Middle frontal gyrus (tissue), 1 donor: ENCODE measurements at regions not wholly inside any gene's neighbourhood (a gene's known extent, or its start where the extent isn't known, plus 50 kb on each side); places are given as distances from the start of the nearest gene placed in this dataset.
"Not testable (repeated sequence)": the region's sequence is repeated elsewhere in the genome, so short reads cannot be mapped to it uniquely, and the experiment has no call there.

Source experiments
- DNase-seq: peaks from one replicate; pipeline ENCODE4 v3.0.0-alpha.2; 2015; ENCODE audit warnings: low spot score; ENCODE audit errors: extremely low spot score

DNA sequence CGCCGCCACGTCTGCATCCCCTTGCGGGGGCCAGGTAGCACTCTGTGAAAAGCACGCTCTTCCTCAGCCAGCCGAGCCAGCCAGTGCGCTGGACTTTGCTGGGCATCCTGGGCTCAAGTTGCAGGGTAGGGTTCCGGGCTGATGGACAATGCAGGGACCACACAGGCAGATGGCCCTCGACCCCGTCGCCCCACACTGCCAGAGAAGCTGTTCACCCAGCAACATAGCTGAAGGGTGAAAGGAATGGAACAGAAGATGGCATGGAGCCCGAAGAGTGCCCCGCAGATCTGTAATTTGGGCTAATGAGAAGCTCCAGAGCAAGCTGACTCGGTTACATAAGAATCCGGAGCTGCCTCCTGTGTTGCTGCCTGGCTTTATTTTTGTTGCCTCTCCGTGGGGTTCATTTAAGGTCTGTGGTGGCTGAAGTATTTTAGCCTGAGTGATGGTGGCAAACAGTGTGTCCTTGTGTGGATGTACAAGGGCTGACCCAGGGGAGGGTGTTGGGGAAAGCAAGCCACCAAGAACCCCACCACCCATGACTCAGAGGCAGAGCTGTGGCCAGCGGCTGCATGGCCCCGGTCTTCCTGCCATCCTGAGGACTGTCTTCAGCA is 105.8 kb downstream of the SOX1 start:
- DNase-seq, result peak; percentile 26

DNA sequence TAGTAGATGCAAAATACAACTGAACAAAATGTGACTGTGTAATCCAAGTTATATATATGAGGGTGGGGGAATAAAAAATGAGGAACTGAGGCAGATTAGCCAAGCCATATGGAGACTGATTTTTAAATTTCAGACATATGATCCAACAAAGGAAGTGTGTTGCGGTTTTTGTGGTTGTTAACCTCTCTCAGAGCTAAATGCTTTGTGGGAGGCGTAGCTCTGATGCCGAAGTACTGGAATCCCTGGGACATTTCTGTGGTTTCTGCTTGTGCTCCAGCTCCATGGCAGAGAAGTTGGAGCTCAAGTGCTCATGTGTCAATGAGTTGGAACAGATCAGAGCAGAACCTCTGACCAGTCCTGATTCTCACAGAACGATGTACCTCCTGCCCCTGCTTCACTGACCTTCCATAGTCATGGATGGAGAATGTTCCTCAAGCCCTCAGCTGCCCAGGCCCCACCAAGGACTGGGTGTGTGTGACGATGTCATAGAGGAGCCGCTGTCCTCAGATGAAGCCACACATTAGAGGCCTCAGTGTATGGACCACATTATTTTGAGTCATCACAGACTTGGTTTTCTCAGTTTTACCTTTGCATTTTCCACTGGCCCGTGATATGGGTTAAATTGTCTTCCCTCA is 107.6 kb downstream of the SOX1 start:
- no peak for DNase-seq

DNA sequence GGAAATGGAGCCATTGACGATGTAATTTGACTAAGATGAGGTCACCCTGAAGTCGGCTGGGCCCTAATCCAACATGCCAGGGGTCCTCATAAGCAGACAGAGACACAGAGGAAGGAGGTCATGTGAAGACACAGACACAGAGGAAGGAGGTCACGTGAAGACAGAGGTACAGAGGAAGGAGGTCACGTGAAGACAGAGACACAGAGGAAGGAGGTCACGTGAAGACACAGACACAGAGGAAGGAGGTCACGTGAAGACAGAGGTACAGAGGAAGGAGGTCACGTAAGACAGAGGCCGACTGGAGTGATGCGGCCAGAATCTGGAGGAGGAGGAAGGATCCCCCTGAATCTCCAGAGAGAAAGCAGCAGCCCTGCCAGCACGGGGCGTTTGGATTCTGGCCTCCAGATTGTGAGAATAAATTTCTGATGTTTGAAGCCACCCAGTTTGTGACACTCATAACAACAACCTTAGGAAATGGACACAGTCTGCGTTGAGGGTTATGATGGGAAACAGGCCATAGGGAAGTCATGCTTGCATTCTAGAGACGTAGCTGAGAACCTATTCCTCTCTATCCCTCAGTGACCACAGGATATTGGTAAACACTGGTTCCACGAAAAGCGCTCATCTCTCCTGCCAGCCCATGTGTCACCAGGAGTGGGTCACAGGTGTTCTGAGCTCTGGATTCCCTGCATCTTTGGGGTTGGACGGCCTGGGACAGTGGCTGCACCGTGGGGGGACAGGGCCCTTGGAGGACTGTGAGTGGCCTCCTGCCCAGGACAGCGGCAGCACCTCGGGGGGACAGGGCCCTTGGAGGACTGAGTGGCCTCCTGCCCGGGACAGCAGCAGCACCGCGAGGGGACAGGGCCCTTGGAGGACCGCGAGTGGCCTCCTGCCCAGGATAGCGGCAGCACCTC is 108.5 kb downstream of the SOX1 start:
- DNase-seq, result no peak

DNA sequence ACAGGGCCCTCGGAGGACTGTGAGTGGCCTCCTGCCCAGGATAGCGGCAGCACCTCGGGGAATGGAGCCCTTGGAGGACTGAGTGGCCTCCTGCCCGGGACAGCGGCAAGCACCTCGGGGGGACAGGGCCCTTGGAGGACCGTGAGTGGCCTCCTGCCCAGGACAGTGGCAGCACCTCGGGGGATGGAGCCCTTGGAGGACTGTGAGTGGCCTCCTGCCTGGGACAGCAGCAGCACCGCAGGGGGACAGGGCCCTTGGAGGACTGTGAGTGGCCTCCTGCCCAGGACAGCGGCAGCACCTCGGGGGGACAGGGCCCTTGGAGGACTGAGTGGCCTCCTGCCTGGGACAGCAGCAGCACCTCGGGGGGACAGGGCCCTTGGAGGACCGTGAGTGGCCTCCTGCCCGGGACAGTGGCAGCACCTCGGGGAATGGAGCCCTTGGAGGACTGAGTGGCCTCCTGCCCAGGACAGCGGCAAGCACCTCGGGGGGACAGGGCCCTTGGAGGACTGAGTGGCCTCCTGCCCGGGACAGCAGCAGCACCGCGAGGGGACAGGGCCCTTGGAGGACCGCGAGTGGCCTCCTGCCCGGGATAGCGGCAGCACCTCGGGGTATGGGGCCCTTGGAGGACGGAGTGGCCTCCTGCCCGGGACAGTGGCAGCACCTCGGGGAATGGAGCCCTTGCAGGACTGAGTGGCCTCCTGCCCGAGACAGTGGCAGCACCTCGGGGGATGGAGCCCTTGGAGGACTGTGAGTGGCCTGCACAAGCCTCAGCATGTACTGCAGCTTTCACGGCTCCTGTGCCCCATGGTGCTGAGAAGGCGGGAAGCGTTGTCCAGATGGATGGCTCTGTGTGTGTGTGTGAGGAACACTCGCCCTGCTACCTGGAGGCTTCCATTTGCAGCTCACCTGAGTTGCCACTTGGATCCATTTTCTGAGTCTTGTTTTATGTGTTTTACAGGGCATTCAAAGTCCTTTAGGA is 109.5 kb downstream of the SOX1 start:
- DNase-seq, result not testable (repeated sequence)

DNA sequence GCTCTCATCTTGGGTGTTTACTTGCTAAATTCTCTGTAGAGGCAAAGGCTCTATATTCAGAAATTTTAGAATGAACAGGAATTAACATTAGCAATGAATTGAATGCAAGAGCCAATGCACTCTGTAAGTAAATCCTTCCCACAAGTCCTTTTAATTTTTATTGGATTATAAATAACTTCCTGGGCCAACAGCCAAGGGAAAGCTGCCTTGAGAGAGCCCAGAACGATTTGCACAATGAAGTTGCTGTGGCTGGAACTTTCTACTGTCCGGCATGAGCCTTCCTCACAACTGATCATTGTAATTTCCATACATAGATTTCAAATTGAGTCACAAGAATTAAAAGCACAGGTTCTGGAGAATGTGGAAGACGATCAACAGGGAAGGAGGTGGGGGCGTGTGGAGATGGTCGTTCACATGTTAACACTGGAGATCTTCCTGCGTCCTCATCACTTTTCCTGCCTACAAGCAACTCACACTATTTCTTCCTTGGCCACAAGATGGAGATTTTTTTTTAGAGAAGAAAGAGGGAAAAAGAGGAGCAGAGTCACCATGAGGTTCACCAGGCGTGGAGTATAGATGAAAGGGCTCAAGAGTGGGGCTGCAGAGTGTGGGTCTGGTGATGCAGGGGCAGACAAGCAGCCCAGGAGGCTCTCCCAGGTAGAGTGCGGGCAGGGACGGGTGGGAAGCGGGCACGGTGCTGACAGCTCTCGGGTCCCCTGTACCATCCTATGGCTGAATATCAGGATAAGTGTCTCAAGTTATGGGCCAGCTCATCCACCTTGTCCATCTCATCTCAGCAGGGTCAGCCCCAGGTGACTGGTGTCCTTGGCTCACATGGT is 110.7 kb downstream of the SOX1 start:
- no peak for DNase-seq

DNA sequence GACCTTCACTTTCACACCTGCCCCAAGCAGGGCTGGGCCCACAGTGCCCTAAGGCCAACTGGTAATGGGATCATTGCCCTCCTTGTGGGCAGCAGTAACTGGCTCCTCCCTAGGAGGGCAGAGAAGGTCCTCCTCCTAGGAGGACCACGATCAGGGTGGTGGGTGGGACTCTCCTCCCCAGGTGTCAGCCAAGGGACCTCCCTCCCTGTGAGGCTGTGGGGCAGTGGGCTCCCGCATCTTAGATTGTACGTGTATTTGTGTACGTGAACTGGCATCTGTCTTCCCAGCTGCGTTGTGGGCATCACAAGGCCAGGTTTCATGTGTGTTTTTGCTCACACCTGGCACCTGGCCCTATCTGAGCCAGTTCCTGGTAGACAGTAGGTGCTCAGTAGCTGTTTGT is 111.8 kb downstream of the SOX1 start:
- no peak for DNase-seq

DNA sequence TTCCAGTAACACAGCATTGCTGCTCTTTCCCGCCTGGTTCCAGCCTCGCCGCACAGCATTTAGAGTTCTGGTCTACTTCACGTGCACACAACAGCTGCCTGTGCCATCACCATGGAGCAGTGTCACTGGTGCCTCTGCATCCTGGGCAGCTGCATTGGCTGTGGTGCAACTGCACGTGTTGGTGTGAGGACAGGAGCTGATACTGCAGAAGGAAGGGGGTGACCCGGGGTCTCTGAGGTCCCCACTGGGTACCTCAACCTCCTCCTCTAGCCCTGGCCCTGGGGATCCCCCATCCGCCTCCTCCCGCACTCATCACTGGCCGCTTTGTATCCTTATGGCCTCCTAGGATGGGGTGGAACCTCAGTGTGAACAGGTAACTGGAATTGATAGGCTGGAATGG is 112.5 kb downstream of the SOX1 start:
- DNase-seq, result no peak

DNA sequence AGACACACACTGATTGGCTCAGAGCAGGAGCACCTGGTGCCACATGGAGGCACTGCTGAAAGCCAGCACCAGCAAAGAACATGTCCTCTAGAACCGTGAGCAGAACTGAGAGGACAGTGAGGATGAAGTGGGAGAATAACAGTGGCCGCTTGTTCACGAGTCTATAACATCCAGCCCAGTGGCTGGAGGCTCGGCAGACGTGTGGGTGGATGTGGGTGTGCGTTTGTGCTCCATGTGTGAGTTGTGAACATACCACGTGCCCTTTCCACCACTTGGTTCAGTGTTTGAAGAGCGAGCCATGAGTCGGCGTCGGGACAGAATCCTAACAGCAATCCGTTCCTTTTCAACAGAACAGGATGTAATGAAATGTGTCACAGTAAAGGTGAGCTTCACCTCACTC is 113.0 kb downstream of the SOX1 start:
- DNase-seq, result no peak

DNA sequence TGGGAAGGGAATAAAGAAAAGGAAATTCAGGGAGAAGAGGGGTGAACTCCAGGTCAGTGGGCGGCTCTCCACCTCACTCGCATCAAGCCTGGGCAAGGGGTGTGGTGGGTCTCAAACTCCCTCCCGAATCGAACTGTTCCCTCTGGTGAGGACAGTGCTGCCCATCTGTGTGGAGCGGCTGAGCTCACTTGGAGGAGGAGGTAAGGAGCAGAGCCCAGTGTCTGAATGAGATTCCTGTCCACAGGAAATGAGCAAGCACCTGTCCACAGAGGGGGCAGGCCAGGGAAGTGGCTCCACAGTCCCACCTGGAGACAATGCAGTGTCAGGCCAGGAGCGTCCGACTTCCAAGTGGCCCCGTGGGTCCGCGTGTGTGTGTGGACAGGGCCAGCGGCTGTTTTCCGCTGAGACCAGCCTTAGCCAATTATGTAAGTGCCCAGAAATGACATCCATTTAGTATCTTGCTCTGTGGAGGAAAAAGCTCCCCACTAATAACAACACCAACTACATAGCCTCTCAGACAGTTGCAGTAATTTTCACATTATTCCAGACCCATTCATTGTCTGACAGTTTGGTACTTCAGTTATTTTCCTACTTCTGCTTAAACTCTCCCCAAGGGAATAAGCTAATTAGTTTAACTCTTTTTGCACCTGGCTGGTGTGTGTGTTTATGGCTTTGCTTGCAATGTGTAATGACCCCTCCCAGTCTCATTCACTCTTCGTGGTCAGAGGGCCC is 114.6 kb downstream of the SOX1 start:
- DNase-seq, result no peak

DNA sequence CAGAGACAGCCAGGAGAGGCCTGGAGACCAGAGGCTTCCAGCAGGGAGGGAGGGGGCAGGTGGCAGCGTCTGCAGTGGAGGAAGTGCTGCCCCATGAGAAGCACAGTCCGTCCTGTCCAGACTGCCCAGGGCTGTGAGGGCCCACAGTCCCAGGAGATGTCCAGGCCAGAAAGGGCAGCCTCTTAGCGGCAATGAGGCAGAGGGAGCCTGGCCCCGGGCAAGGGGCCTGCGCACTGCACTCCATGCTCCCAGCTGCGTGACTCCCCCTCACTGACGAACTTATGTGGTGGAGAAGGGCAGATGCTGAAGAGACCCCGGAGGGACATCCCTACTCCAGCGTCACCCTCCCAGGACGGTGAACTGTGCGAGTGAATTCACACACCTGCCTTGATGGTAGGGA is 115.3 kb downstream of the SOX1 start:
- DNase-seq, result no peak

DNA sequence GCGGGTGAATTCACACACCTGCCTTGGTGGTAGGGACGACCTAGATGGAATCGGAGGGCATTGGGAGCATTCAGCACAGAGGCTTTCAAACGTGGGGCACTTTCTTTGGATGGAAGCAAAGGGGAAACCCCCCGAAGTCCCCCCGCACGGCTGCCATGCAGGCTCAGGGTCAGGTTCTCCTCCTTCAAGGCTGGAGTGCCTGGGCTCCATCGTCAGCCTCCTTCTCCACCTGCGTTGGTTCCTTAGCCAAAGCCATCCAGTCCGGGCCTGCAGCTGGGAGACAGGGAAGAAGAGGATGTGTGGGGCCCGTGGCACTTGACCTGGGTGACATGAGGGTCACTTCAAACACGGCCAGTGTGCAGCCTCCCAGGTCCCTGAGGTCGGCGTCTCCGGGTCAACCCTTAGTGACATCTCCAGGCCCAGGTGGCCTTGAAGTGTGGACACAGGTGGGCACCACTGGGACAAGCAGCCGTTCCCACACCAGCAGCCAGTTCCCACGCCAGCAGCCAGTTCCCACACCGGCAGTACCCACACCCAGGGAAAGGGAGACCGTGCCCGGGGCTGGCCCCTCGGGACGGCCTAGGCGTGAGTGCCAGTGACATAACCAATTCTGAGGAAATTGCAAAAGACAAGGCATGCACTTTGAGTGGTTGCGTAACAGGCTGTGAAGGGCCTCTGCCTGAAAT is 116.0 kb downstream of the SOX1 start:
- no peak for DNase-seq

DNA sequence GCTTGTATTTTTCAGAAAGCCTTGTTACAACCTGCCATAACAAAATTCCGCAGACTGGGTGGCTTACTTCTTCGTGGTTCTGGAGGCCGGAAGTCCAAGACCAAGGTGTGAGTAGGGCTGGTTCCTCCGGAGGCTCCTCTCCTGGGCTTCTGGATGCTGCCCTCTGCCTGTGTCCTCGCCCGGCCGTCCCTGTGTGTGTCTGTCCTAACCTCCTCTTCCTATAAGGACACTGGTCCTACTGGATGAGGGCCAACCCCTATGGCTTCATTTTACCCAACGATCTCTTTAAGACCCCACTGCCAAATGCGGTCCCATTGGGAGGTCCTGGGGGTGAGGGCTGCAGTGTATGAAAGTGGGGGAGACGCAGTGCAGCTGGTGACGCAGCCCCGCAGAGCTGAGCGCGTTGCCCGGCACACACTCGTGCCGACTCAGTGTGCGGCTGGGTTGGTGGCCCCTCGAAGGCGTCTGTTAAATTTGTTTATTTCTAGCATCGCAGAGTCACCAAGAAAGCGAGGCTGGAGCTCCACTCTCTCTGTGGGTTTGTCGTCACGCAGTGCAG is 116.7 kb downstream of the SOX1 start:
- no peak for DNase-seq

DNA sequence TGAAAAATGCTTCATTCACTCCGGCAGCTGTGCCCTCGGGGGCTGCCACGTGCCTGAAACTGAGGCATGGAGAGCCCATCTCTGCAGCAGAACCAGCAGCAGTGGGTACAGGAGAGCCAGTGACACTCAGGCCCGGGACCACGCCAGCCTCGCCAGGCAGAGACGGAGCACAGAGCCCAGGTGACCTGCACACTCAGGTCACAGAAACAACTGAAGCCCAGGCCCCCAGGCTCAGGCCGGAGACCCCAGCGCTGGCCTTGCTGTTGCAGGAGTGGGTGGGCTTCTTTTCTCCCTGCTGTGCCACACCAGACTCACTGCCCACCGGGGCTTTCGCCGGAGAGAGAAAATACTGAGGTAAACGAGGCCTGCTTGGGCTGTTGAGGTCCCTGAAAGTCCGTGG is 117.3 kb downstream of the SOX1 start:
- DNase-seq, result no peak

DNA sequence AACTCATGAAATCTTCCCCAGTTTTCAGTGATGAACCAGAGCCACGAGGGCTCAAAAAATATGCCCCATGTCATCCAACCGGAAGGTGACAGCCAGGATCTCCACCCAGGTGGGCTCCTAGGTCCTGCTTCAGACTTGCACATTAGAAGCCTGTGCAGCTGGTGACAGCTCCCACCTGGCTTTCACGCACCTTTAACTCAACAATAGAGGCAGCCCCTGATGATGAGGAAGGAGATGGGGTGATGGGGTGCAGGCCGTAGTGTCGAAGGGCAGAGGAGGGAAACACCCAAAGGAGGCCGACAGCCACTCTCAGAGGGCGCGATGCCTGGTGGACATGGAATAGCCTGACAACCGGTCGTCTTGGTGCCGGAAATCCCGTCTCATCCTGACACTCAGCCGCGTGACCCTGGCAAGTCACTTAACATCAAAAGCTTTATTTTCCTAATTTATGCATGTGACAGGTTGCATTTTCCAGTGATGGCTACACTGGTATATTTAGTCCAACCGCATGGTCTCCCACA is 118.0 kb downstream of the SOX1 start:
- no peak for DNase-seq

DNA sequence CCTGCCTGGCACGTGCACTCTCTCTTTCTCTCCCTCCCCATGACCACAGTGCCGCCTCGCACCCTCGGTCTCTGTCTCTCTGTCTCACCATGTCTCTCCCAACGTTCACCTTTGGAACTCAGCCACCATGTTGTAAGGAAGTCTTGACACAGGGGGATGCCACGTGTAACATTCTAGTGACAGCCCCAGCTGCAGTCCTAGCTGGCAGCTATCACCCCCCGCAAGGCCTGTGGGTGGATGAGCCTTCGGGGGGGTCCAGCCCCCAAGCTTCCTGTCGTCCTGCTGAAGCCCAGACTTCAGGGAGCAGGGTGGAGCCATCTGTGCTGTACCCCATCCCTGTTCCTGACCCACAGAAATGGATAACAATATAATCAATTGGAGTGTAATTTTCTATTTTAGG is 118.5 kb downstream of the SOX1 start:
- DNase-seq, result no peak

DNA sequence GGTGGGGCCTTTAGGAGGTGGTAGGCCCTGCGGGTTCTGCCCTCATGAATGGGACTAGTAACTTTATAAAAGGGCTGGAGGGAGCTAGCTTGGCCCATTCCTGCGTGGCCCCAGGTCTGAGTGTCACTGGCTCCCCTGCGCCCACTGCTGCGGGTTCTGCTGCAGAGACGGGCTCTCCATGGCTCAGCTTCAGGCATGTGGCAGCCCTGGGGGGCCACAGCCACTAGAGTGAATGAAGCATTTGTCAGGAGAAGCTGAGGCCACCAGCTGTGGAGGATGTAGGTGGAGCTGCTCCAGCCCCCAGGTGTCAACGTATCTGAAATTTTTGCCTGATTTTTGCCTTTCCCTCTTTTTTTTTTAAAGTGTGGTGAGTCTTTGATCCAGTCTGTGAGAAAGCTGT is 119.1 kb downstream of the SOX1 start:
- DNase-seq, result no peak

DNA sequence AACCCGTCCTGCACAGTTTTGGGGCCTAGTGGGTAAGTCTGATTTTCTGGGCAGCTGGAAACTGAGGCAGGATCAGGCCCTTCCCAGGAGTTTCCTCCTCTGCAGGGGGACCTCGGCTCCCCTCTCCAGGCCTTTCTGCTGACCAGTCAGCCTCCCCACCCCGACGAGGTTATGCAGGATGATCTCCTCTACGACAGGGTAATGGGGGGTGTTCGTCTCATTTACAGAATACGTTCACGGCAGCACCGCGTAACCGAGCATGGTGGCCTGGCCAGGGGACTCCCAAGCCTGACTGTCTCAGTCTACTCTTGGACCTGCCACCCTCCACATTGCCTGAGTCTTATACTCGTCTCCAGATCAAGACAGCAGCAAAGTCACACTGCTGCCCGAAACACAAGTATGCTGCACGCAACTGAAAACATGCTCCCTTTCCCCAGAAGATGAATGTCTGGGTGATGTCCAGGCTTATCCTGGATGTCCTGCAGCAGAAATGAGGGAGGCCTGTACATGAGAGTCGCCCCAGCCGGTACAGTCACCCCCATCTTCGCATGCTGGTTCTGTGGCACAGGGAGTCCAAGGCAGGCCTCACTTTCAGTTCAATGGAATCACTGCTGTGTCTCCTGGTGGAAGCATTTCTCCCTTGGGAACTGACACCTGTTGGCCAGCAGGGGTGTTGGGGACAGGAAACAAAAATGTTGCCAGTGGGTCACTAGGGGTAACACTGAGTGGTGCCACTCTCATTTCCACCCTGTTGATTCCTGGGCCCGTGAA is 120.8 kb downstream of the SOX1 start:
- DNase-seq, result no peak

DNA sequence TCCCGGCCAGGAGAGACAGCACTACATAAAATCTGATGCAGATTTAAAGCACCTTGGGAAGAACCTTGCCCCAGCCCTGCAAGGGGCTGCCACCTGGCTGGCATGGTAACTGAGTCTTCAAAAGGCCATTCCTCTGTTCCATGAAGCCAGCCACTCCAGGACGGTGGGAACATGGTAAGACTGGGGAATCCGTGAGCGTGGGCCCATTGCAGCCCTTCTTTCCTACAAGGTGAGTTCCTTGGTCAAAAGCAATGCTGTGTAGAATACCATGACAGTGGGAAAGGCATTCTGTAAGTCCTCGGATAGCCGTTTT is 121.3 kb downstream of the SOX1 start:
- no peak for DNase-seq
